Gastroesophageal sphincter (tissue), 3 donors: ENCODE measurements at regions not wholly inside any gene's neighbourhood (a gene's known extent, or its start where the extent isn't known, plus 50 kb on each side); places are given as distances from the start of the nearest gene placed in this dataset.
"Not testable (repeated sequence)": the region's sequence is repeated elsewhere in the genome, so short reads cannot be mapped to it uniquely, and the experiment has no call there.

Source experiments
- EP300 ChIP-seq: sonication (generic); formaldehyde crosslinking; IDR thresholded peaks from one replicate; pipeline ENCODE4 v1.6.1; 2017; ENCODE audit warnings: antibody characterized with exemption, mild to moderate bottlenecking
- POLR2A ChIP-seq, 2 donors: fragments of 450-650 bp; IDR thresholded peaks; one replicate each; pipeline ENCODE4 v1.6.1; 2017; ENCODE audit warnings: antibody characterized with exemption in 2 of 2, mild to moderate bottlenecking in 2 of 2, moderate library complexity in 1 of 2
- POLR2AphosphoS5 ChIP-seq: sonication (generic); formaldehyde crosslinking; IDR thresholded peaks from one replicate; pipeline ENCODE4 v1.6.1; 2017; ENCODE audit warnings: antibody characterized with exemption
- TF ChIP-seq, protein P1 (sequence below), 4 experiments: fragments of 200-600 bp in 2 of 4; fragments of 450-650 bp in 2 of 4; sonication (generic) in 1 of 4; IDR thresholded peaks; one replicate each; pipeline ENCODE4 v1.5.1; 2017 to 2019; ENCODE audit warnings: antibody characterized with exemption in 4 of 4, mild to moderate bottlenecking in 2 of 4, moderate library complexity in 2 of 4

DNA sequence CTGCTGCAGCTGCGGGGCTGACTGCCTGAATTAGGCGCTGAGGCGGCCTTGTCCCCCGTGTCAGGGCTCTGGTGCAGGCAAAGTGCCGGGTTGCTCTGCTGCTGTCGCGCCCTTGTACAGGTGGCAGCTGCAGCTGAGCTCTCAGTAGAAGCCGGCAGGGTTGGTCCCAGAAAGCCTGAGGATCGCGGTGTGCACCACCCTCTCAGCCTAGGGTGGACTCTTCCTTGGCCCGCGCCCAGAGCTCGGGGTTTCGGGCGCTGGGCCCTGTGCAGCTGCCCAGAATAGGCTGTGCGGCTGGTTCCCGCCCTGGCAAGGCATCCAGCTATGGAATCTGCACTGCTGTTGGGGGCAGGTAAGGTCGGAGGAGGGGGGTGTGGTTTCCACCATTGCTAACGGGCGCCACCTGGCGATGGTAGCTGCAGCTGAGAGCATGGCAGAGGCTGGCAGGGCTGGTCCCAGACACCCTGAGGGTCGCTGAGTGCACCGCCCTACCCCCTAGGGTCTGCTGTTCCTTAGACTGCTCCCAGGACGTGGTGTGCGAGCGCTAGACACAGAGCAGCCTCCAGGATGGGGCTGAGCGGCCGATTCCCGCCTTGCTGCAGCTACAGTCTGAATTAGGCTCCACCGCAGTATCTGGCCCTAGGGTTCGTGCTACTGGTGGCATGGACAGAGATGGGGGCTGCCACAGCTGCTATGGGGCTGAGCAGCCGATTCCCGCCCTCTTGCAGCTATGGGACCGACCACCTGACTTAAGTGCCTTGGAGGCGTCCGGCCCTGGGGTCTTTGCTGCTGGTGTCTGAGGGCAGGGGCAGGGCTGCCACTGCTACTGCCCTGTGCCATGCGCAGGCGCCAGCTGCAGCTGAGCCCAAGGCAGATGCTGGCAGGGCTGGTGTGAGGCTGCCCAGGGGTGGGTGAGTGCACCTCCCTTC lies 145.0 kb downstream of the CCDC74A start:
- TF ChIP-seq, protein P1, sequence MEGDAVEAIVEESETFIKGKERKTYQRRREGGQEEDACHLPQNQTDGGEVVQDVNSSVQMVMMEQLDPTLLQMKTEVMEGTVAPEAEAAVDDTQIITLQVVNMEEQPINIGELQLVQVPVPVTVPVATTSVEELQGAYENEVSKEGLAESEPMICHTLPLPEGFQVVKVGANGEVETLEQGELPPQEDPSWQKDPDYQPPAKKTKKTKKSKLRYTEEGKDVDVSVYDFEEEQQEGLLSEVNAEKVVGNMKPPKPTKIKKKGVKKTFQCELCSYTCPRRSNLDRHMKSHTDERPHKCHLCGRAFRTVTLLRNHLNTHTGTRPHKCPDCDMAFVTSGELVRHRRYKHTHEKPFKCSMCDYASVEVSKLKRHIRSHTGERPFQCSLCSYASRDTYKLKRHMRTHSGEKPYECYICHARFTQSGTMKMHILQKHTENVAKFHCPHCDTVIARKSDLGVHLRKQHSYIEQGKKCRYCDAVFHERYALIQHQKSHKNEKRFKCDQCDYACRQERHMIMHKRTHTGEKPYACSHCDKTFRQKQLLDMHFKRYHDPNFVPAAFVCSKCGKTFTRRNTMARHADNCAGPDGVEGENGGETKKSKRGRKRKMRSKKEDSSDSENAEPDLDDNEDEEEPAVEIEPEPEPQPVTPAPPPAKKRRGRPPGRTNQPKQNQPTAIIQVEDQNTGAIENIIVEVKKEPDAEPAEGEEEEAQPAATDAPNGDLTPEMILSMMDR (IDR thresholded peaks at IDR 0.05) = peak; percentile 19 to 74 (median 44)
- not testable (repeated sequence) for TF ChIP-seq POLR2A (IDR thresholded peaks at IDR 0.05); POLR2AphosphoS5; EP300
